GOT3 (cell line): ENCODE measurements at regions not wholly inside any gene's neighbourhood (a gene's known extent, or its start where the extent isn't known, plus 50 kb on each side); places are given as distances from the start of the nearest gene placed in this dataset.

Experiments
- DNase-seq: peaks from one replicate; lab custom pipeline; 2025; ENCODE audit warnings: mixed read lengths; lab: John Stamatoyannopoulos, UW

DNA sequence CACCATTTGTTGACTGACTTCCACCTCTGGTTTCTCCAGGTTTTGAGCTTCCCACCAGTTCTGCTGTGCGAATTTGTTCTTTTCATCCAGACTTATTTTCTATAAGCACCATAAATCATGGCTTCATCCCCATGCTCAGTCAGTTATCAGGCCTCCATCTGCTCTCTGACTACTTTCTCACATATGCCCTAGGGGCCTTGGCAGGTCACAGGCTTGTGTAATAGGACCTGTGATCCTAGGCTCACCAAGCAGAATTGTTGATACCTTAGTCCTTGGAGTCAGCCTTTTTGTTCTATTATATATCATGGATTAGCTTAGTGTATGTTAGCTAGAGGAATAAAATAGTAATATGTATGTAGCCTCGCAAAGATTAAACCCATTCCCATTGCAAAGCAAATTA lies 284.2 kb upstream of the TANK start:
- DNase-seq = no peak

DNA sequence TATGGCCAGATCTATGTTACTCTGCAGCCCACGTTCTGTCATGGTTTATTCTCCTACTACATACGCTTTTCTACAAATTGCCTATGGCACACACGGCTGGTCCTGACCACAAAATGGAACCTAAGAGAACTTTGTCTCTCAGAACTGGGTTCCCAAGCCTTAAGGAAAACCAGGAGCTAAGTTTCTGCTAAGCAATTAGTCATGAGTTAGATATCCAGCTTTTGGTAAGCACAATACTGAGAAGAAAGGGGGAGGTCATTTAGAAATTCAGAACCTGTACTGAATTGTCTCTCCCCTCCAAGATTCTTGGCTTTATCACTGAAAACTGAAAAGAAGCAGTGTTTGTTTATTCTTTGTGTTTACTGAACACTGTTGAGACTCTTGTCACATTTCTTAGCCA lies 283.5 kb upstream of the TANK start:
- DNase-seq = no peak

DNA sequence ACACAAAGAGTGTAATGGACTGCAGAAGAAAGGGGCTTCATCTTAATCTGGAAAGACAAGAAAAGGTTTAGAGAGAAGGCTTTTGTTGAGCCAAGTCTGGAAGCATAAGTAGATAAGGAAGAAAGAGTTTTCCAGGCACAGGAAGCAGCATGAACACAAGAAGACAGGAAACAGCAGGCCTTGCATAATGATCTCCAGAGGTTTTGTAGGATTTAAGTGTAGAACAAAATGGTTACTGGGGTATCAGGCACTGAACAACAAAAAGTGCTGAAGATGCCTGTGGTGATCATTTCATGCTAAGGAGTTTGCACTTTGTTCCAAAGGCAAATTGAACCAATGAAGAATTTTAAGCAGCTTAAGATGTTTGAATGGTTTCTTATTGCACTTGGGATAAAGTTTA lies 281.6 kb upstream of the TANK start:
- no peak for DNase-seq

DNA sequence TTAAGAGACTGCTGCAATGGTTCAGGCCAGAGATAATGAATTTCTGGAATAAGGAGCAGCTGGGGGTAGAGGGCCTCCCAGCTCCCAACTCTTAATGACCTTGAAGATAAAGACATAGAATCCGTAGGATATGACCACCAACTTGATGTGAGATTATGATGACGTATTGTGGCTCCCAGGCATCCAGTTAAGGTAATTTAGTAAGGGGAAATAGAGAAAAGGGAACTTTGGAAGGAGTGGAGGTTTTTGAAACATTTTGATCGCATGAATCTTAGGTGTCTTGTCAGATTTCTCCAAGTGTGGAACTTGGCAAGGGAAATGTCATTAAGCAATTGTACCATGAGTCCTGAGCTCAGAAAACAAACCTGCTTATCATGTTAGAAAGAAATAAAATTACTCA lies 277.3 kb upstream of the TANK start:
- no peak for DNase-seq

DNA sequence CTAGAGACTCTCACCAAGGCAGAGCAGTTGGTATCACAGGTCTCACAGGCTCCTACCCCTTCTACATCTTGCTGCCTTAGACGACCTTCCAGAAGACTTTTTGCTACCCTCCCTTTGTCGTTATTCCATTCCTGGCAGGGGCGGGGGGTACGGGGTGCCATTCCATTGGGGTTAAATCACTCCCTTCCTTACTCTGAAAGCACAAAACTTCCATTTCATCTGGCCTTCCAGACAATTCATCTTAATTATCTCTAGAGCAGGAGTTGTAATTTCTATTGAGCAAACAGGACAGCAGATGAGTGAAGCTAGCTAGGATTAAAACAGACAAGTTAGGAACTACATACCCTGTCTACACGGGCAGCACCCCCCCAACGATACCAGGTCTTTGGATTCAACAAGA lies 276.2 kb upstream of the TANK start:
- DNase-seq = no peak

DNA sequence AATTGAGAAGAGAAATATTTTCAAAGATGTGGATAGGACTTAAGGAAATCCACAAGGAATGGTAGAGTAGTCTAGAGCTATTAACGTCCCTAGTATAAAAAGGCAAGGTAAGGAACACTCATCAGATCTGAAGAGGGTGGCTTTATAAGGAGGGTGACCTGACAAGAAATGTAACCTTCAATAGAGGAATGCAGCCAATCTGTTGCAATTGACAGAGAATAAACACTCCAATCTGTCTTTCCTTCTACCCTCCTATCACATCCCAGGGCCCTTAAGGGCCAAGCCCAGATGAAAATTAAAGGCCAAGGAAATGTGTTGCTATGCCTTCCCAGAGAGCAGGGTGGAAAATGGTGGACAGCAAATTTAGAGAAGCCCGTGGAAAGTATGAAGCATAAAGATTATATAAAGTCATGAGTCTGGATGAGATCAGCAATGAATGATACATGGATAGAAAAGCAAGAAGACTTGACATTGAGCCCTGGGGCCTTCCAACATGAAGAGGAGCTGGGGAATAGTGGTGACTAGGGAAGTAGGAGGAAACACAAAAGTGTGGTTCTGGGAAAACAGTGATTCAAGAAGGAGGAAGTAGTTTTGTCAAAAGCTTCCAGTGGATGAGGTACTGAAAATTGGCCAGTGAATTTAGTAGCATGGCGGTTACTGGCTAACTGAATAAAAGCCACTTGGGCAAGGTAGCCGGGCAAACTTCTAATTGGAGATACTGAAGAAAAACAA lies 270.6 kb upstream of the TANK start:
- DNase-seq = no peak

DNA sequence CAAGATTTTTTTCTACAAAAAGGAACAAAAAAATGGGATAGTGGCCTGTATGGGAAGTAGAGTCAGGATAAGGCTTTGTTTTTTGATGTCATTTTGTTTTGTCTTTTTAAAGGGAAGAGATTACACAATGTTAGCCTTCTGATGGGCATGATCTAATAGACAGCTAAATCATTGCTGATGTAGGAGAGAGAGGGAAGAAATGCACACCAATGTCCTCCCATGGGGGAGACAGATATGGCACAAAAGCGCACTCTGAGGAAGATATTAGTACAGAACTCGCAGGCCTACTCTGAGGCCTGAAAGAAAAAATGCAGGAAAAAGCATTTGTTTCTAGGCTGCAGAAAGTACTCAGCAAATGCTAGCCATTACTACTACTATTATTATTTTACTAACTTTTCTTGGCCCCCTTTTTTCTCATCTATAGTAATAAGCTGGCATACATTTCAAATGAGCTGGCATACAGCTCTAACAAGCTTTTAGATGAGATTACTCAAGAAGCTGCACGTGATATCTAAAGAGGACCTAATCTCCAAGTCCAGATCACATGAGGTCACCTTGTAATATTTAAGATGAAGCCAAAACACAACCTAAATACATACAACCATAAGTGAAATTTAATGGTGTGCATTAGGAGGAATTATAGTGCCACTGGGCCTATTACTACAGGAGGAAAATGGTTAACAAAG lies 269.4 kb upstream of the TANK start:
- no peak for DNase-seq

DNA sequence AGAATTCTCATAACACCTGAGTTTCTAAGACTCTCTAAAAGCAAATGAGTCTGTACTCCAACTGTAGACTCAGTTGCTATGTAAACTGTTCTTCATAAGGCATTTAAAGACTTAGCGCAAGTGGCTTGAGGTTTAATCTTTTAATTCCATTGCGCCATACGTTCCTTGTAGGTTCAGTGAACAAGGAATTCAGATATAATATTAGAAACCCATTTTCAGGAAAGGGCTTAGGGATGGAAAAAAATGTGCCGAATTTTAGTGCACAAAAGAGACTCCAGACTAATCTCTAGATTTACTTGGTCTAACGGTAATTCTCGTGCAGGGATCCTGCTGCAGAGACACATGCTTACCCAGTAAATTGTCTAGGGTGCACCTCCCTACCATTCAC lies 268.9 kb upstream of the TANK start:
- DNase-seq = no peak

DNA sequence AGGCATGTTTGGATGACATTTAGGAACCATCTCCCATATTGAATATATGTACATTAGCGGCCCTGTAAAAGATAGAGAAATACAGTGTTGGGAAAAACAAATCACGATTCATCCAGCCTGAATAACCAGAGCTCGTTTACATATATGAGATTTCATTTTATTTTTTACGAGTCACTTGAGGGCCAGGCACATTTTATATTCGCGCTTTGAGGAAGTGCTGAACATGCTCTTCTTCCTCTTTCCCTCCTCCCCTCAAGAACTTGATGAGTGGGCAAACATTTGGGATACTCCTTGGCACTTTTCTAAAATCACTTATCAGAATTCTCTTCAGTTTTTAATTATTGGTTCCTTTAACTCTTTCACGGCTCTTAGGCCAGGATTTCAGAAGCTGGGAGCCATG lies 268.0 kb upstream of the TANK start:
- no peak for DNase-seq

DNA sequence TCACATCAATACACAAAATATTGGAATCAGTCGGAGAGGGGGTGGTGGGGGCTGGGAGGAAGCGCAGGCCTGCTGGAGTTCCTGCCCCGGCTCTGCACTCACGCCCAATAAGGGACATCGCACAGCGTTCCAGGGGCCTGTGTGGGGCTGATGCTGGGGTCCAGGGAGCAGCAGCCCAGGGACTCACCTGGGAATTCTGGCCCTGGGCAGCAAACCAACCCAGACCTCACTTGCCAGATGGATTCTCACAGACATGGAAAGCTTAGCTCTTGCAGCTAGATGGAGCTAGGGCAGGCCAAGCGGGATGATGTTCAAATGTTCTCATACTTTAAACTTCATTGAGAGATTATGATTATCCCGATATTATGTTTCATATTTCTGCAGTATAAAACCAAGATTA lies 266.6 kb upstream of the TANK start:
- DNase-seq = no peak

DNA sequence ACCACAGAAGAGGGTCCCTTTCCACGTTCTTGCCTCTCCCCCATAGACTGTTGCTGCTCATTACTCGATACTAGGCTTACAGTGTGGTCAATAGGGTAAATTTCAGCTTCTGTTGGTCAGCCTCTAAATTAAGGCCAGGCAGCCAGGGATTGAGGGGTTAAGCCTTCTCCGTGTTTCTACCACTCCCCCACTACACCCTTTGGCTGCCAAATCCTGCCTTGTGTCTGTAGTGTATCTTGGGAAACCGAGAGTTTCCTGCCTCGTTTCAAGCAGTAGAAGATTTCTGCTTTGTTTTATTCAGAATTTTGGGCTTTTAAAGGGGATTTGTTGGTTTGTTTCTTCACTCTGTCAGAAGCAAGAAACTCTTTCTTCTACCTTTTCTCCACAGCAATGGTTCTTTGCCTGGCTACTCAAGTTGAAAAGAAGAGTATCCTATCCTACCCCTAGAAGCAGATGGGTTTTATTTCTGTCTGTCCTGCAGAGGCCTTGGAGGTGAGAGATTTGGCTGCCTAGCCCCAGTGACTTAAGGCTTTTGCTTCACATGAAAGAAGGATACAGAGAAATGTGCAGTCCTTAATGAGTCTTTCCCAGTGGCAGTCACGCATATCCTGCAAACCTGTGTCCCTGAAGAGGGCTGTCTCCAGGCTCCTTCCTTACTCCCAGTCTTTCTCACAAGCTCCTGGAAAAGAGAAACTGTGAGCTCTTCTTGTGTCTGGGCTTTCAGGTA lies 261.5 kb upstream of the TANK start:
- no peak for DNase-seq

DNA sequence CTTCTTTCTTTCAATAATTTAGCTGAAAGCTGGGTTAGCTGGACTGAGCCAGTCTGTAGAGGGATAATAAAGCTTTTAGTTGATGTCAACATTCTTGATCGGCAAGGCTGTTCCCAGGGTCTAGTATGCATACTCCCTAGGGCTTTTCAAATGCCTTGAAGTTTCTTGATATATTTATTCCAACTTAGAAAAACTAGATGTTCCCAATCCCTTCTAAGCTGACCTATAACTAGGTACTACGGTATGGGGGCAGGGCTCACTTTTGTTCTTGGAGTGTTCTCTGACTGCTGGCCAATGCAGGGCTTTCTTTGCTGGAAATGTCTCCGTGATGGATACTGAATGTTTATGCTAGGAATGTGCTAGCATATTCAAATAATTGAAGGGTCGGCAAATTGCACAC lies 258.6 kb upstream of the TANK start:
- DNase-seq = no peak

DNA sequence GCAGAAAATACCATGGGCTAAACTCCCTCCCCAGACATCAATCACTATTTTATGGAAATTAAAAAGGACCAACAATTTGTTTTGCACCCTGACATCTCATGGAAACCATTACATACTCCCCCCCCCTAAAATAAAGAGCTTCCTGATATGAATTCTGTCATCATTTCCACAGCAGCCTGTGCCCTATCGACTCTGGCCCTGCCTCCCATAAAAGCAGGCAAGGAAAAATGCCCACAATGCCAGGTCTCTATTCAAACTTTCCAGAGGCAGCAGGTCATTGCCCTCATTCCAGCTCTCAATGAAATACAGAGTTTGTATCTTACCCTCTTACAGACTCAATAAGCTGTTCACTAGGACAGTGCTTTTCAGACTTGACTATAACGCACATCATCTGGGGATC lies 254.4 kb upstream of the TANK start:
- DNase-seq = no peak

DNA sequence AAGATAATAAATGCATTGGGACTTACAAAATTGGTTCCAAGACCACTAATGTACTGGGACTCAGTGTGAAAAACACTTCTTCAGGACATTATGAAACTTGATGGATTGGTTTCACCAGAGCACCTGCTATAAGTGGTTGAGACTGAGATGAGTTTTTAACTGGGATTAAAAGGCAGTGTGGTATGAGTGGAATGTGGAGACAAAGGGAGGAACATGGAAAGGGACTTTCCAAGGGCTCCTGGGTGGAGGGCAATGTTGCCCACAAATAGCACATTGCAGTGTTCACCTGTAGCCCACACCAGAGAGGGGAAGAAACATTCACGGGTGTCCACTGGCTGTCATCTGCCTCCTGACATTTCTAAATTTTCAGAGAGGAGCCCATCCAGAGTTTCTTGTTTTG lies 253.3 kb upstream of the TANK start:
- DNase-seq = no peak

DNA sequence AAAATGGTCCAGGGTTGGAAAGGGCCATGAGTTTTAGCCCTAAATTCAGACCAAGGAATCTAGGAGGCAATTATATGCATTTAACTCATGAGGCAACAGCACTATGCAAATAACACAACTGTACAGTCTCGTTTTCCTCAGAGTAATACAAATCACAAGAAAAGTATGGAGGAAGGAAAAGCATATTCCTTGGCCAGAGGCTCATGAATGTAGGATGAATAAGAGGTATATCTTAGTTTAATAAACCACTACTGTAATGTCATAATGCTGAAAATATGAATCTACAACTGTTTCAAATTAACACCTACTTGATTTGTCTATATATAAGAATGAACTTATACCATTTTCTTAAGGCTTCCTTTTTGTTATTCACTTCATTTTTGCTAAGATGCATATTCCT lies 252.5 kb upstream of the TANK start:
- no peak for DNase-seq

DNA sequence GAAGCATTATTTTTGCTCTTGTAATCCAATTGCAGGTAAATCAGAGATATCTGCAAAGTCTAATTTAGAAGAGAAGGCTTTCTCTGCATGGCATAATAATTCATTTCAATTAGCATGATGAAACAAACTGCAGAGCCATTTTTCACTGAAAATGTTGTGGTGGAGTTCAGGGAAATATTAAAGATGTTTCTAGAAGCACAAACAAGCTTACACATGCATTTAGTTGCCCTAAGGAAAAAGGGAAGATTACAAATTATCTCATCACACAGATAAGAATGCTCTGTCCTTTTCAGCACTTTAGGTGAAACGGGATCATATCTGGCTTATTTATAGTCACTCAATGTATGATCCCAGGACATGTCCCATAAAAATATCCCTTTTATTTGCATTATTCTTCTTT lies 252.1 kb upstream of the TANK start:
- DNase-seq = no peak

DNA sequence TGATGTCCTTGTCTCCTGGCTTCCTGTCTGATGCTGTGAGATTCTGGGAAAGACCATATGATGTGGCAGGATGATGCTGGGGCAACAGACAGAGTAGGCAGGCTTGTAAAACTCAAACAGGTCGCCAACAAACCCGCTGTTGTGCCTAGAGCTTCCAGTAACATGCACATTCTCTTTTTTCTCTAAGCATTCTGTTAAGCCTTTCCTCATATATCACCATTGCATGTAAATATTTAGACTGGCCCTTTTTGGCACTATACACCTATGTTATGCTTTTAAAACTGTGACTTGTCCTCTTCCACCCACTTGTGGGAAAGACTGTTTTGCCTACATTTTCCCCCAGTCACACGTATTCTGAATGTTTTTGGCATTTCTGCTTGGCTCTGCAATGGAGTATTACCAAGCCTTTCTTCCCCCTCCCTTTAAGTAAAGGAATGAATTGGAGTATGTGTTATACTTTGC lies 250.4 kb upstream of the TANK start:
- DNase-seq = no peak

DNA sequence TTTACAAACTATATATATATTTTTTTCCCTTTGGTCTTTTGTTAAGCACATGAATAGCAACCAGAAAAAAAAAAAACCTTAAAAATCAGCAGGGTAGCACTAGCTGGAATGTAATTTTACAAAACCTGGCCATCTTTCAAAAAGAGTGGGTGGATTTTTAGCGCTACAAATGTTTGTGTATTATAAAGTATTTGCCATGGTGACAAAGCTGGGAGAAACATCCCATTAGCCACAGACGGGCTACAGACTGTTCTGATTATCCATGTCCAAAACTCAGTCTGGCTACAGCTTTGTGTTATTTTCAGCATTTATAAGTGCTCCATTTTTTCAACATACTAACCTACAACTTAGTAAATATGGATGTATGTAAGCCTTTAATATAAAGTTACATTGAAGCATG lies 249.5 kb upstream of the TANK start:
- no peak for DNase-seq

DNA sequence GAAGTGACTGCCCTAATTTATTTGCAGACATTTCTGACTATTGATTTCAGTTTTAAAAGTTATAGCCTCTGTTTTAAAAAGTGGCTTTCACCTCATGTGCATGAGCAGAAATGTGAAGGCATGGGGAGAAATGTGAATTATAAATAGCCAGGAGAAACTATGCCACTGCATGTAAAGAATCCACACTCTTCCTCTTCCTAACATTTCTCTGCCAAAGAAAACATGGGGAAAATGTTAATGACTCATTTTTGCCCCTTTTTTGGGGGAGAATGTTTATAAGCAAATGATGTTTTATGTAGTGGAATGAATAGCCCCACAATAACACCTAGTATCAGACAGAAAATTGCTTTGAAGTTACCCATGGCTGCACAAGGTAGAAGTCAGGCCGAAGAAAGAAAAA lies 249.0 kb upstream of the TANK start:
- no peak for DNase-seq

DNA sequence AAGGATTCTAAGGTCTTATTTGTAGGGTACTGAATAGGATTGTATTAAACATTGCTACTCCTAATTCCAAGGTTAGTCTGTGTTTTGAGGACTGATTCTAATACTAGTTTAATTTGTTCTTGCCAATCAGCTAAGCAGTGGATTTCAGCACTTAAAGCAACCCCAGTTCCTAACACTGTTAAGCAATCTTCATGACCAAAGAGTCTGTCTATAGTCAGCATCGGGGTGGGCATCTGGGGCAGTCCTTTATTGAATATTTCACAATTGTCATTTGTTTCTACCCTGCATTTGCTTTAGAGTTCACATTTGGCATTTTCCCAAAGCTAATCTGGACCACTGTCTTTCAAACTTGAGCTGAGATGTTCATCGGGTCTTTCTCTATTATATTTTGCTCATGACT lies 248.0 kb upstream of the TANK start:
- no peak for DNase-seq

DNA sequence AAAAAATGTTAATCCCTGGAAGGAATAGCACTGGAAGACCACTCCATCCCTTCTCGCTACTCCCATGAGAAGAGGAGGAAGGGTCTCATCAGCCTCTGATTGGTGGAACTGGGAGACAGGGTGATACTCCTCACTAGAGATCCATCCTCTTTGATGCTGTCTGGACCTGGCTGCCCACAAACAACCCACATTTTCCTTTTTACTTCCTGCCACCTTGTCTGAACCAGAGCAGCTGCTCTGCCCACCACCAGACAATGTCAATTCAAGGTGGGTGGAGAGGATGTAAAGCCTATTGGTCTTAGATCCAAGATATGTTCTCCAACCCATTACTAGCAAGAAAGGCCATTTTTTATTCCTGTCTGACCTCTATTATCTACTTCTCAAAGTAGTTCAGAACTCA lies 246.9 kb upstream of the TANK start:
- no peak for DNase-seq

DNA sequence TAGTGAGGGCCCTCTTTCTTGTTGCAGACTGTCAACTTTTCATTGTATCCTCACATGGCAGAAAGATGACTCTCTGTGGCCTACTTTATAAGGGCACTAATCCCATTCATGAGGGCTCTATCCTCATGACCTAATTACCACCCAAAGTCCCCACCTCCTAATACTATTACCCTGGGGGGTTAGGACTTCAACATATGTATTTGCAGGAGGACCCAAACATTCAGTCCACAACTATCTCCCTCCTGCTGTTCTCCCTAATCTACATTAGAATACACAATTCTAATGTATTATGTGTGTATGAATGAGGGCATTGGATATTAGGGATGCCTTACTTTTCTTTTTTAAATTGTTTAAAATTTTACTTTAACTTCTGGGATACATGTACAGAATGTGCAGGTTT lies 246.0 kb upstream of the TANK start:
- DNase-seq = no peak

DNA sequence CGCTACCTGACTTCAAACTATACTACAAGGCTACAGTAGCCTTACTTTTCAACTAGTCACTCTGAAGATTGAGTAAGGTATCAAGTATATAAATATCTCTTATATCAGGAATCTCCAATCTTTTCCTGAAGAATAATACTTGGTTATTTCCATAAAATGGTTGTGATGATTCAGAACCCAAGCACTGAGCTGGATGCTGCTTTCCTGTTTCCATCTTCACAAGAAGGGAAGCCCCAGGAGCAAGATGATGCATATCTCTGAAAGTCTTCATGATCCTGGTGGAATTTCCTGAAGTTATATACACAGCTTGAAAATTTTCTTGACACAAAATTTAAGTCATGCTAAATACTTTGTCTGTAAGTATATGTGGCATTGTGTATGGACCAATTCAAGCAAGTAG lies 243.9 kb upstream of the TANK start:
- DNase-seq = no peak
